ENCODE measurements at regions not wholly inside any gene's neighbourhood (a gene's known extent, or its start where the extent isn't known, plus 50 kb on each side); places are given as distances from the start of the nearest gene placed in this dataset.

DNA sequence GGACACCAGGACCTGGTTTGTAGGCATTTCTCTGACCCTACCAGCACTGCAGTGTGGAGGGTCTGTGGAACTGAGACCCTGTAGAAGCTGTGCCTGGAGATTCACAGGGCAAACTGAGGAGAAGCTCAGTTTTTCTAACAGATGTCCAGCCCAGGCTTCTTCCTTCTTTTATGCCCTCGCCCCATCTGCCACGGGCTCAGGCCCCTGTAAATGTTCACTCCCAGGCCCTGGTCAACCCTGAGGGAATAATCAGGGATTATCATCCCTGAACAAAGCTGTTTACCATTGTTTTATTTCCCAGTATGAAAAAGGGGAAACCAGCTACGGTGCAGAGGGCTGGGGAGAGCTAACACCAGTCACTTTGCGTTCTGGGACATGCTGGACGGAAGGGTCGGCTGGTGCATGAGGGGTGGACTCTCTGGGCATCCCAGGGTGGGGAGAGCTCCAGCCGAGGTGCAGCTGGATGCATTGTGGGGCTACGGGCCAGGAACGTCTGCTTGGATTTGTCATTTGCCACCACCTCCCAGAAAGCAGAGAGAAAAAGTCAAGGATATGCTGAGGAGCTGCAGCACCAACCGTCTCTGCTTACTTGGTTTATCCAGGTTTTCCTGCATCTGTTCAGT, 183.8 kb downstream of the TFCP2L1 start:
- DNase-seq (ENCODE audit: low spot score), result no peak

GRCh38 chr2:121102941-121103340, 182.1 kb downstream of the TFCP2L1 start:
- no peak for DNase-seq (ENCODE audit: low spot score)

DNA sequence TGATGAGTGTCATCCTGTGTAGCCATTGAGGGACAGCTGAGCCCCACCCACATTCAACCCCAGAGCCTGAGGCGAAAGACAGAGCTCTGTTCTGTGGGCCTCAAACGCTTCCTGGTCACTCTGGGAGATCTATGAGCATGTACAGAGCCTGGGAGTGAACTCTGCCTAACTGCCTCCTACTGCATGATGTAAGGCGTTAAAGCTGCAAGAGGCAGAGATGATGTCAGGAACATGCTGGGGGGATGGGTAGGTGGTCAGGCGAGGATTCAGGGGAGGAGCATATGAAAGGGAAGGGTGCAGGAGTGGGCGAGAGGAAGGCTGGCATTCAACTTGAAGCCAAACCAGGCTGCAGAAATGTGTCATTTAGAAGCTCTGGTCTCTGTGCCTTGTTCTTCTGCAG, 181.0 kb downstream of the TFCP2L1 start:
- DNase-seq (ENCODE audit: low spot score), result no peak

- DNase-seq (ENCODE audit: low spot score), result no peak
Measured at GRCh38 chr2:121104721-121105141, 180.3 kb downstream of the TFCP2L1 start.

GRCh38 chr2:121110924-121111323, 174.1 kb downstream of the TFCP2L1 start:
- no peak for DNase-seq (ENCODE audit: low spot score)

GRCh38 chr2:121118951-121119350, 166.1 kb downstream of the TFCP2L1 start:
- DNase-seq (ENCODE audit: low spot score), result no peak

DNA sequence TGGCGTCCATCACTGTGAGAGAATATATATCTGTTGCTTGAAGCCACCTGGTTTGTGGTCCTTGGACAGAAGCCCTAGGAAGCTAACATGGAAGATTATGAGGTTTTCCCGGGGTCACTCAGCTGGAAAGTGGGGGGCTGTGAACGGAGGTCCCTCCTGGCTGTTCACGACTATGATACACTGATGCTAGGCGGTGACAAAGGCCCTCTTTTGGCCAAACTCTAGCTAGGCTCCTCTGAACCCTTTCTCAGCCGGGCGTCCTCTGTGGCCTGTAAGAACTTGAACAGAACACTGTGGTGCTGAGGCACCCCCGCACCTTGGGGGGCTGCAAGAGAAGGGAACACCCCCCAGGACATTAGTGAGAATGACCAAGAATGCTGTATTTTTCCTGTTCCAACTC, 164.6 kb downstream of the TFCP2L1 start:
- no peak for DNase-seq (ENCODE audit: low spot score)

GRCh38 chr2:121120991-121121390, 164.0 kb downstream of the TFCP2L1 start:
- DNase-seq (ENCODE audit: low spot score), result no peak

GRCh38 chr2:121121661-121122060, 163.3 kb downstream of the TFCP2L1 start:
- no peak for DNase-seq (ENCODE audit: low spot score)

DNA sequence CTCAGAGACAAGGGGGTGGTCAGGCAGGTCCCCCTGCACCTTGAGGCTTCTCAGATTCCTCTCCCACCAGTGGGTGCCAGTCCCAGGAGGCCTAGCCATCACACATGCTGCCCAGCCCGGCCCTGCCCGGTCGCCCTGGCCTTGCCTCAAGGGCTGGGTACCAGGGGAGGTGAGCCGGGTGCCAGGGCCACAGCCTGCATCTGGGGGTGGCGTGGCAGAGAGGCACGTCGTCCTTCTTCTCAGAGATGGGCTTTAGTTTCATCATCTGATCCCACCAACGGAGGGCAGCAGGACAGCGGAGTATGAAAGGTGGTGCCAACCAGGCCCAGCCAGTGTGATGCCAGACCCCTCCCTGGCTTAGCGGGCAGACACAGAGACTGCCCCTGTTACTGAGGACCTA, 161.7 kb downstream of the TFCP2L1 start:
- no peak for DNase-seq (ENCODE audit: low spot score)

DNA sequence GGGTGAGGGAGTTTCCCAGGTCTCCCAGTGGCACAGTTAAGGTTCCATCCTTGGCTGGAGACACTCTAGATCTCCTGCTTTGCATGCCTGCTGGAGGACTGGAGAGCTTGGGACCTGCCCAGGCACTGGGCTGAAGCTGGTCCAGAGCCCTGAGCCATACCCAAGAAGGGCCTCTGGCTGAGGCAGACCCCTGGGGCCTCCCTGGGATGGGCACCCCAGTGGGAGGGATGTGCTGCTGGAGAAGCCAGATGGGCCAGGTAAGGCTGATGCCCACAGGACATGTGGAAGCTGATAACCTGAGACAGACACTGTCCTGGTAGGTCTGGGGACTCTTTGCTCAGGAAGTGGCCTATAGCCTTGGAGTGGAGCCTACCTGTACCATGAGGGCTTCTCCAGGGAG, 160.7 kb downstream of the TFCP2L1 start:
- DNase-seq (ENCODE audit: low spot score), result no peak

DNA sequence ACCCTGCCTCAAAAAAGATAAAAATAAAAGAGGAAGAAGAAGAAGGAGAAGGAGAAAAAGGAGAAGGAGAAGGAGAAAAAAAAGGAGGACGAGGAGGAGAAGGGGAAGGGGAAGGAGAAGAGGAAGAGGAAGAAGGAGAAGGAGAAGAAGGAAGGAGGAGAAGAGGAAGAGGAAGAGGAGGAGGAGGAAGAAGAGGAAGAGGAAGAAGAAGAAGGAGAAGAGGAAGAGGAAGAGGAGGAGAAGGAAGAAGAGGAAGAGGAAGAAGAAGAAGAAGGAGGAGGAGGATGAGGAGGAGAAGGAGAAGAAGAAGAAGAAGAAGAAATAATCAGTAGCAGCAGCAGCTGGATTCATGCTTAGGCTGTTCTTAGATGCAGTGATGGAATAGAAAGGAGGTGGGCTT, 159.7 kb downstream of the TFCP2L1 start:
- no peak for DNase-seq (ENCODE audit: low spot score)

- no peak for DNase-seq (ENCODE audit: low spot score)
Measured at GRCh38 chr2:121128741-121129659, 156.0 kb downstream of the TFCP2L1 start.

- DNase-seq (ENCODE audit: low spot score), result no peak
Measured at GRCh38 chr2:121129692-121130091, 155.3 kb downstream of the TFCP2L1 start.

DNA sequence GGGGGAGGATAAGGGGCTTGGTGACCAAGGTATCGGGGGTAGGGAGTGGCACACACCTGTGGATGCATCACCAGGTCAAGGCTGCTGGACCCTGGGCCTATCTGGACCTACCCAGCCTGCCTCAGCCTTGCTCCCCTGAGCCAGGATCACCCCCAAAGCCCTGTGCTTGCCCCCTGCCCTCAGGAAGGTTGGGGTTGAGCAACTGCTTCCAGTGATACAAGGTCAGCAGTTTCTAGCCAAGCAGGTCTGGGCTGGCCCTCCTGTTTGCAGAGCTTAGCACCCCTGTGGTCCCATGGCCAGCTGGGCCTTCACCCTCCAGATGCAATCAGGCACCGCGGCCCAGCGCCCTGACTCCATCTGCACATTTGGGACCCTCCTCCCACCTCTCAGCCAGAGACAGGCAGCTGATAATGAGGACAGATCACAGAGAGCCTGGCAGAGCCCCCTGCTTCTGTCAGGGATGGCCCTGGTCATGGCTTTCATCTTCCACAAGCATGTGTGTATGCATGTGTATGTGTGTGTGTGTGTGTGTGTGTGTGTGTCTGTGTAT, 154.6 kb downstream of the TFCP2L1 start:
- DNase-seq (ENCODE audit: low spot score), result no peak

GRCh38 chr2:121131375-121131774, 153.6 kb downstream of the TFCP2L1 start:
- DNase-seq (ENCODE audit: low spot score), result no peak

DNA sequence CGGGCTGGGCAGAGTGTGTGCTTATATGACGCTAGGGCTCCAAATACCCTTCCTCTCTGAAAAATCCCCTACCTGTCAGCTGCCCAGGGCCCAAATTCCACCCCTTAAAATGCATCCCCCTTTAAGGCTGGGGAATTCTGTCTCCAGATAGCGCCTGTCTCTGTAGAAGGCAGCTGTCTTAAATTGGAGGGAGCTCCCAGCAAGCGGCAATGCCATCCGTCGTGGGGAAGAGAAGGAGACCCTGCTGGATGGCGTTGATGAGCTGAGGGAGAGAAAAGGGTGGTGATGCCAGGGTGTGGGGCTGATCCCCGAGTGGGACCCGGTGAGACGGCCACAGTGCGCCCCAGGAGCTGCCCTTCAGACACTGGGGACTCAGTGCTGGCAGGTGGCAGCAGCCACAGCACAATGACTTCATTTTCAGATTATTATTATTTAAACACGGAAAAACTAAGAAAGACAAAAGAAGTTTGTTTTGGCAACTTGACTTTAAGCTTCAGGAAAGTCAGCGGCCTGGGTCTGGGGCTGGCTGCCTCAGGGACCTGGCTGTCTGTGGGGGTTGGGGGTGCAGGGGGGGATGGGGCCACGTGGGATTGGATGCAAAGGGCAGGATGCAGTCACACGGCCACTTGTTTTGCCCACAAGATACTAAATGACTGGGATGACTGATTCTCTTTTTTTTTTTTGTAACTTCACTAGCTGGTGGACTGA, 152.8 kb downstream of the TFCP2L1 start:
- no peak for DNase-seq (ENCODE audit: low spot score)

DNA sequence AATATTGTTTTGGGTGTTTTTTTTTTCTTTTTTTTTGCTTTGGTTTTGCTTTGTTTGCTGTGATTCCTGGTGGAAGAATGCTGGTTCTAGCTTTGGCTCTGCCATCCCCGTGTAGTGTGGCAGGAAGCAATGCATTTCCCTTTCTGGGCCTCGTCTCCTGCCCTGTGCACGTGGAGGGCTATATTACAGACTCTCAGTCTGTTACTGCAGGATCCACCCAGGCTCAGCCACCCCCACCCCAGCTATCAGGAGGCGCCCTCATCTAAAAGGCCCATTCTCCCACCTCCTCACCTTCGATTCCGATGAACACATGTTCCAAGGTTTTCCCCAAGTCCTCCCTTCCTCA, 152.3 kb downstream of the TFCP2L1 start:
- no peak for DNase-seq (ENCODE audit: low spot score)

DNA sequence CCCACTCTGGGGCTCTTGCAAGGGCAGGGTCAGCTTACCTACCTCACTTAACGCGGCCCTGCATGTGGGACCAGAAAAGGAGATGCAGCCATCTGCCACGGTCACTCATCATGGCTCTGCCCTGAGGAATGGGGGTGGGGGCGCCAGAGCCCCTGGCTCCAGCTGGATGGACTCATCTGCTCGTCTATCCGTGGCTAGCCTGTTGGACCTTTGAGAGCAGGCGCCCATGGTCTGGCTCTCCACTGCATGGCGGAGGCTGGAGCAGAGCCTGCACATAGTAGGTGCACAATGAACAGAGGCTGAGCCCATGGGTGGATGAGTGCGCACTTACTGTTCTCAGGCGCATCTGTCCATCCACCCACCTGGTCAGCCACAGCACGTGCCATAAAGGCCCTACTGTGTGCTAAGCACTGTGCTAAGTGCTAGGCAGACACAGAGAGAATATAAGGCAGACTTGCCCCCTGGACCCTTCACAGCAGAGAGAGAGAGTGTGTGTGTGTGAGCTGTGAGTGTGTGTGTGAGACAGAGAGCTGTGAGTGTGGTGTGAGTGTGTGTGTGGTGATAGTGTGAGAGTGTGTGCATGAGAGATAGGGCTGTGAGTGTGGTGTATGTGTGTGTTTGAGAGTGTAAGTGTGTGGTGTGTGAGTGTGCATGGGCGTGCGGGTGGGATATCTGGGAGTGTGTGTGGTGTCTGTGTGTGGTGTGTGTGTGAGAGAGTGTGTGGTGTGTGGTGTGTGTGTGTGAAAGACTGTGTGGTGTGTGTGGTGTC, 151.3 kb downstream of the TFCP2L1 start:
- no peak for DNase-seq (ENCODE audit: low spot score)

- DNase-seq (ENCODE audit: low spot score), result no peak
Measured at GRCh38 chr2:121134728-121135127, 150.3 kb downstream of the TFCP2L1 start.

DNA sequence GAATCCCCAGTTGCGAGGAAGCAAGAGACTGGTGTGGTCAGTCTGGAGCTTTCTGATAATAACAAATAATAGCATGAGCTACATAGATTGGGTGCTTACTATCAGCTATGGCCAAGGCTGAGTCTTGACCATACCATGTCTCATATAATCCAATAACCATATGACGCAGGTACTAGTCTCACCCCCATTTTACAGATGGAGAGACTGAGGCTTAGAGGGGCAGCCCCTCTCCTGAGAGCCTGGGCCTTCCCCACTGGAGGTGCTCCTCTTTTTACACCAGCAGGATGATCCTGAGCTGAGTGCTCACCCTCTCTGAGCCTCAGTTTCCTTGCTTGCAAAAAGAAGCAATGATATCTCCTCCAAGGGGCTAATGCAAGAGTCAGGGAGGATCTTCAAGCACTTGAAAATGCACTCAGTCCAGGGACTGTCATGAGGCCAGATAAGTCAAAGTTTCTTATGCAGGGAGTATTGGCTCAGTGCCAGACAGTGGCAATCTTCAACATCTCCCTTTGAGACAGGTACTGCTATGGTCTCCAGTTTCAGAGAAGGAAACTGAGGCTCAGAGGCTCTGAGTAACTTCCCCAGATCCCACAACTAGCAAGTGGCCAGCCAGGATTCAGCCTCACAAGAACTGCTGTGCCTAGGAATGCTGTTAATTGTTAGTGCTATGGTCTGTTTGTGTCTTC, 149.7 kb downstream of the TFCP2L1 start:
- no peak for DNase-seq (ENCODE audit: low spot score)
